GM18511 (cell line): ENCODE measurements at regions not wholly inside any gene's neighbourhood (a gene's known extent, or its start where the extent isn't known, plus 50 kb on each side); places are given as distances from the start of the nearest gene placed in this dataset.

Experiments used
- ATAC-seq: cut with Tn5 transposase; IDR thresholded peaks from one replicate; pipeline ENCODE4 v1.9.1; 2021; ENCODE audit warnings: mild to moderate bottlenecking, moderate library complexity; ENCODE audit not compliant: unreplicated experiment

GRCh38 chr3:72316501-72317279 is 531.6 kb downstream of the SHQ1 start:
- ATAC-seq, result no peak

- ATAC-seq, result no peak
Measured at GRCh38 chr3:72313308-72313707, 528.4 kb upstream of the PROK2 start.

DNA sequence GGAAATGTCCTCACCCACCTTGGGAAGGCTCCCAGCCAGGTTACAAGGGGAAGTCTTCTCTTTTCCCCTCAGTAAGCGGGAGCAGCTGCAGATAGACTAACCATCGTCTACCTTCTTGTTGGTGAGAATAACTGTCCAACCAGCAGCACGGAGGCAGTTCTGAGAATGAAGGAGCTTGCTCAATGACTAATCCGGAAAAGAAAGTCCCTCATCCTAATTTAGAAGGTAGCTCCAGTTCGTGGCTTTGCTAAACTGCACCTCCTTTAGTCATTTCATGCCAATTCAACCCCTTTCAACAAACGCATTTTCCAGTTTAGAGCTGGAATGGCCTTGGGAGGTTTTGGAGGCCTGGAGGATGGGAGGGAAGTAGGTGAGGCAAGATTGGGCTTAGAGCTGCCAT is 527.4 kb upstream of the PROK2 start:
- ATAC-seq, result peak; percentile 40

DNA sequence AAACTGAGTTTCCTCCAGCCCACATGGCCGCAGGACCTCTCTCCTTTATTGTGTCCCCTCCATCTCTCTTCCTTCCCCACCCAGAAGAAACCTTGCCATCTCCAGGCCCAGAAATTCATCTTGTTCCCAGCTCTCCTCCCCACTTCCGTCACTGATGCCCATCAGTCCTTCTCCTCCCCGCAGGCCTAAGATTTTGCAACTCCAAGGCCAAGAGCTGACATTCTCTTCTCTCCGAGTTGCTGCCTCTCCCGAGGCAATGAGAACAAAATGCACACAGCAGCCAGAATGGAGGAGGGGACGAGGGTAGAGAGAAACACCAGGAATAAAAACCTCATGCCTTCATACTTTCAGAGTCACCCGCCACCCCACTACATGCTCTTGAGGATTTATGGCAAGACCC is 526.5 kb upstream of the PROK2 start:
- ATAC-seq, result no peak

DNA sequence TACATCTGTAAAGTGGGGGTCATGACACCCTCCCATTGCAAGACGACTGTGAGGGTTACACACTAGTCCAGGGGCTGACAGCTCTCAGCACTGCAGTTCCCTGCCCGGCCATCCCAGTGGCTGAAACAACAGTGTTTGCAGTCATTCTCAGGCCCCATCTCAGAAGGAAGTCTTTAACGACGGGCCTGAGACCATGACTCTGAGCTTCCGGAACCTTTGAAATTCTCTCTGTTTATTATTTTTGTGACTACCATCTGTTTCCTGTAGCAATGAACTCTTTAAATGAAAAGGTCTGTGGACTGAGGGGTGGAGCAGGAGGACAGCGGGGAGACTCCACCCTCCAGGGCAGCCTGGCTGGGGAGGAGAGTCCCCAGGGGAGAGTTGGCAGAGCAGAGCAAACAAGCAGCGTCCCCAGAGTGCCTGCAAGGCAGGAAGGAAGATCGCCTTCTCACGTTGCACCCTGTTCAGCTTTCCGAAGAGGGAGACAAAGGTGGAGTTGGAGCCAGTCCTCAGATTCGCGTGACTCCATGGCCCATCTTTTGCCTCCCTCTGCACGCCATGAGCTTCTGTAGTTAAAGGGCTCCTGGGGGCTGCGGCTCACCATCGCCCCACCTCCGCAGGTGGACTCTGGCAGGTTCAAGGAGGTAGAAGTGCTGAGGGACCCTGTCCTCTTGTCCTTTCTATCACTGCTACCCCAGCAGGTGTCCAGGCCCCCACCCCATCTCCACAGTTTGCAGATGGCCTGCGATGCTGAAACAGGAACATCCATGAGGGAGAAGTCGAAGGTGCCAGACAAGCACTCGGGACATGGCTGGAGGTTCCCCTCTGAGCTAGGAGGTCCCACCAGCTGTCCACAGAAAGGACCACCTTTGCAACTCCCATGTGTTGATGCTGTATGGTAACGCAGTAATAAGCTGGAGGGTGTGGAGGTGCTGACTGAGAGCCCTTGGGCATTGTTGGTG is 525.8 kb upstream of the PROK2 start:
- ATAC-seq, result peak; percentile 96

GRCh38 chr3:72309661-72310418 is 524.9 kb upstream of the PROK2 start:
- ATAC-seq, result no peak

- ATAC-seq, result no peak
Measured at GRCh38 chr3:72308641-72309040, 523.7 kb upstream of the PROK2 start.

GRCh38 chr3:72307438-72308115 is 522.6 kb upstream of the PROK2 start:
- ATAC-seq, result no peak

DNA sequence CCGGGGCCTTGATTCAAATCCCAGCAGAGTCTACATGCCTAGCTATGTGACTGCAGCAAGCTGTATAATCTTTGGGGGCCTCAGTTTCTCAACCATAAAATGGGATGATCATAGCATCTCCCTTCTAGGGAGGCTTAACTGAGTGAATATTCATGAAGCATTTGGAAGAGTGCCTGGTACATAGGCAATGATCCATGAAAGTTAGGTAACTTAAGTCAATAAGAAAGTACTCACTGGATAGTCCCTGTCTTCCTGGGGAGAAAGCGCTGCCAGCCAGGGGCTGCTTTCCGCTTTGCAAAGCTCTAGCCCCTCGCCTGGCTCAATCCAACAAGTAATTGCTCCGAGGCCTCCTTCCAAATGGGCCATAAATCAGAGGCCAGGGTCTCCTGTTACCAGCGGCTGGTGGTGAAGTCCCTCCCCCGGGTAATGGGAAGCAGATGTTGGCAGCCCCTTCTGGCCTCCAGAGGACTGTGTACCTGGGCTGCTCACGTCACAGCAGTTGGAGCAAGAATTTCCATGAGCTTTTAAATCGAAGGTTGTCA is 521.9 kb upstream of the PROK2 start:
- ATAC-seq, result no peak

- ATAC-seq, result no peak
Measured at GRCh38 chr3:72303926-72304325, 519.0 kb upstream of the PROK2 start.

- no peak for ATAC-seq
Measured at GRCh38 chr3:72301779-72302178, 516.8 kb upstream of the PROK2 start.

GRCh38 chr3:72300621-72301020 is 515.7 kb upstream of the PROK2 start:
- ATAC-seq, result no peak

DNA sequence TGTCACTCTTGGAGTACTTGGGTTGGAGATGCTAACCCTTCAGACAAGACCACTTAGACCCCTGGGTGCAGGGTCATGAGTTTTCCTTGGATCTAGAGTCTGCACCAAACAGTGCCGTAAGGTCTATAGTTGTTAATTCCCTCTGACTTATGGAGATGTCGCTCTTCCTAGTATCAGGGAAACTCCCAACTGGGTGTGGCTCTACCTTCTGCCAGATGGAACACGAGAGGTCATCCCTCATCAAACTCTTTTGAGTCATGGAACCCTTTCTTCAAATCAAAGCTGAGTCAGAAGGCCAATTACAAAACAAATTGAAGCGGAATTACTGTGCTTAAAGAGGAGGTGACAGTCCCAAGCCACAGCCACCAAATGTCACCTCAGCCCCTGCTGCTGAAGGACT is 514.9 kb upstream of the PROK2 start:
- ATAC-seq, result no peak

GRCh38 chr3:72299321-72299802 is 514.4 kb upstream of the PROK2 start:
- no peak for ATAC-seq

GRCh38 chr3:72298201-72299152 is 513.5 kb upstream of the PROK2 start:
- ATAC-seq, result no peak

DNA sequence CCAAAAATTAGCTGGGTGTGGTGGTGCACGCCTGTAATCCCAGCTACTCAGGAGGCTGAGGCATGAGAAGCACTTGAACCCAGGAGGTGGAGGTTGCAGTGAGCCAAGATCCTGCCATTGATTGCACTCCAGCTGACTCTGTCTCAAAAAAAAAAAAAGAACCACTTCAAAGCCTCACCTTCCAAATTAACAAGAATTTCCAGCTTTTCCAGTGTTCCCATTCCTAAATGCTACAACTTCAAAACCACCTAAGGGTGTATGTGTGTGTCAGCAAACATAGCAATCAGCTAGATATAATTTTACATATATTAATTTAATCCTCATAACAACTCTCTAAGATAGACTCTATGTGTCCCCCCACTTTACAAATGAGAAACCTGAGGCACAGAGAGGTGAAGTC is 512.5 kb upstream of the PROK2 start:
- no peak for ATAC-seq

DNA sequence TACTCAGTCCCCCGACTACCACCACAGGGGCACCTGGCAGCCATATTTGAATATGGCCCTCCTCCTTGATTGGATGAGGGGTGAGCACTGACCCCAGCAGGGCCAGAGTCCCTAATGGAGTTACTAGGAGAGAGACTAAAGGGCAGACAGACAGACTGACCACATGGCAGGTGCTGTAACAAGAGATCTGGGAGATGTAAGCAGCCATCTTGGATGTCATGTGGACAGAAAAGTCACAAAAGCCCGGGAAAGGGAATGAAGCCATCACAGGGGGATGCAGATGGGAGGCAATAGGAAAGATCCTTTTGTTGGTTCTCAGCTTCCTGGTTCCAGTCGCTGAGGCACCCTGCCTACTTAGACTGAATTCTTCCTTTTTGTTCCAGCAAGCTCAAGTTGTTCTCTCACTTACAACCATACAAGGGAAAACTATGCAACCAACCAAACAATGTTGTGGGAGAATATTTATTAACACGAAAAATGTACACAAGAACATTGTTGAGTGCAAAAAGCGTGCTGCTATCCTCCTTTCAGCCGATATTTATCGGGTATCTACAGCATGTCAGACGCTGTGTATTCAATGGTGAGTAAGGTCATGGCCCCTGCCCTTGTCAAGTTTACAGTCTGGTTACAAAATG is 511.6 kb upstream of the PROK2 start:
- ATAC-seq, result no peak

GRCh38 chr3:72295962-72296450 is 511.1 kb upstream of the PROK2 start:
- no peak for ATAC-seq
